GM18498 (cell line): ENCODE measurements at regions not wholly inside any gene's neighbourhood (a gene's known extent, or its start where the extent isn't known, plus 50 kb on each side); places are given as distances from the start of the nearest gene placed in this dataset.
"Not testable (repeated sequence)": the region's sequence is repeated elsewhere in the genome, so short reads cannot be mapped to it uniquely, and the experiment has no call there.

ENCODE experiments used
- ATAC-seq: cut with Tn5 transposase; IDR thresholded peaks from one replicate; pipeline ENCODE4 v1.9.1; 2021; ENCODE audit warnings: mild to moderate bottlenecking, moderate library complexity; ENCODE audit not compliant: unreplicated experiment

- ATAC-seq = no peak
These were observed 108.2 kb upstream of the ARHGAP42 start for GRCh38 chr11:100578831-100579311.

GRCh38 chr11:100581318-100581717 is 105.8 kb upstream of the ARHGAP42 start:
- ATAC-seq = no peak

GRCh38 chr11:100584201-100584985 is 102.7 kb upstream of the ARHGAP42 start:
- no peak for ATAC-seq

- ATAC-seq = no peak
These were observed 101.4 kb upstream of the ARHGAP42 start for GRCh38 chr11:100585728-100586127.

GRCh38 chr11:100586361-100587101 is 100.6 kb upstream of the ARHGAP42 start:
- ATAC-seq = no peak

- no peak for ATAC-seq
These were observed 94.3 kb upstream of the ARHGAP42 start for GRCh38 chr11:100592619-100593260.

- no peak for ATAC-seq
These were observed 93.8 kb upstream of the ARHGAP42 start for GRCh38 chr11:100593291-100593690.

- ATAC-seq = no peak
These were observed 92.8 kb upstream of the ARHGAP42 start for GRCh38 chr11:100594320-100594719.

- no peak for ATAC-seq
These were observed 86.1 kb upstream of the ARHGAP42 start for GRCh38 chr11:100600941-100601340.

- ATAC-seq = no peak
These were observed 84.4 kb upstream of the ARHGAP42 start for GRCh38 chr11:100602716-100603115.

- not testable (repeated sequence) for ATAC-seq
These were observed 79.3 kb upstream of the ARHGAP42 start for GRCh38 chr11:100607761-100608160.

- ATAC-seq = peak; percentile 79
These were observed 74.3 kb upstream of the ARHGAP42 start for GRCh38 chr11:100612766-100613165.

GRCh38 chr11:100618914-100619313 is 68.2 kb upstream of the ARHGAP42 start:
- no peak for ATAC-seq

GRCh38 chr11:100619484-100619883 is 67.6 kb upstream of the ARHGAP42 start:
- ATAC-seq = no peak

- ATAC-seq = no peak
These were observed 64.7 kb upstream of the ARHGAP42 start for GRCh38 chr11:100622404-100622803.

- ATAC-seq = no peak
These were observed 62.7 kb upstream of the ARHGAP42 start for GRCh38 chr11:100624346-100624745.

- ATAC-seq = no peak
These were observed 62.0 kb upstream of the ARHGAP42 start for GRCh38 chr11:100625041-100625440.

- no peak for ATAC-seq
These were observed 57.4 kb upstream of the ARHGAP42 start for GRCh38 chr11:100629671-100630070.

- ATAC-seq = no peak
These were observed 56.2 kb upstream of the ARHGAP42 start for GRCh38 chr11:100630898-100631297.

- ATAC-seq = no peak
These were observed 55.8 kb upstream of the ARHGAP42 start for GRCh38 chr11:100631316-100631715.

GRCh38 chr11:100632941-100633452 is 54.1 kb upstream of the ARHGAP42 start:
- ATAC-seq = no peak
